ENCODE measurements at regions not wholly inside any gene's neighbourhood (a gene's known extent, or its start where the extent isn't known, plus 50 kb on each side); places are given as distances from the start of the nearest gene placed in this dataset.

DNA sequence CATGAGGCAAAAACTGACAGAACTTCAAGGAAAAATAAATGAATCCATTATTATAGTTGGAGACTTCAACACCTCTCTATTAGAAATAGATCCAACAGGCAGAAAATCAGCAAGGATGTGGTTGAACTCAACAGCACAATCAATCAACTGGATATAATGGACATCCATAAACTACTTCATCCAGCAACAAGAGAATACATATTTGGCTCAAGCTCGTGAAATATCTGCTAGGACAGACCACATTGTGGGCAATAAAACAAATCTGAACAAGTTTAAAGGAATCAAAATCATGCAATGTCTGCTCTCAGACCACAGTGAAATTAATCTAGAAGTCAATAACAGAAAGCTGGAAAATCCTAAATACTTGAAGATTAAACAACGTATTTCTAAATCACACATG is 362.6 kb downstream of the CD109 start:
- no peaks in the 10 kb centered on the region for H3K36me3 Mint-ChIP-seq
- H3K27me3 Mint-ChIP-seq: no peaks in the 10 kb centered on the region
- no peak overlapping the region for H3K27ac Mint-ChIP-seq
- no peaks in the 10 kb centered on the region for H3K4me1 Mint-ChIP-seq (ENCODE audit: unreplicated experiment)
- TF ChIP-seq, protein P1, sequence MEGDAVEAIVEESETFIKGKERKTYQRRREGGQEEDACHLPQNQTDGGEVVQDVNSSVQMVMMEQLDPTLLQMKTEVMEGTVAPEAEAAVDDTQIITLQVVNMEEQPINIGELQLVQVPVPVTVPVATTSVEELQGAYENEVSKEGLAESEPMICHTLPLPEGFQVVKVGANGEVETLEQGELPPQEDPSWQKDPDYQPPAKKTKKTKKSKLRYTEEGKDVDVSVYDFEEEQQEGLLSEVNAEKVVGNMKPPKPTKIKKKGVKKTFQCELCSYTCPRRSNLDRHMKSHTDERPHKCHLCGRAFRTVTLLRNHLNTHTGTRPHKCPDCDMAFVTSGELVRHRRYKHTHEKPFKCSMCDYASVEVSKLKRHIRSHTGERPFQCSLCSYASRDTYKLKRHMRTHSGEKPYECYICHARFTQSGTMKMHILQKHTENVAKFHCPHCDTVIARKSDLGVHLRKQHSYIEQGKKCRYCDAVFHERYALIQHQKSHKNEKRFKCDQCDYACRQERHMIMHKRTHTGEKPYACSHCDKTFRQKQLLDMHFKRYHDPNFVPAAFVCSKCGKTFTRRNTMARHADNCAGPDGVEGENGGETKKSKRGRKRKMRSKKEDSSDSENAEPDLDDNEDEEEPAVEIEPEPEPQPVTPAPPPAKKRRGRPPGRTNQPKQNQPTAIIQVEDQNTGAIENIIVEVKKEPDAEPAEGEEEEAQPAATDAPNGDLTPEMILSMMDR (conservative IDR thresholded peaks at IDR 0.05): no peak
- H3K4me3 Mint-ChIP-seq: no peak overlapping the region
- H3K9me3 Mint-ChIP-seq: no peaks in the 10 kb centered on the region
- DNase-seq (ENCODE audit: extremely low spot score, unreplicated experiment): no peak

DNA sequence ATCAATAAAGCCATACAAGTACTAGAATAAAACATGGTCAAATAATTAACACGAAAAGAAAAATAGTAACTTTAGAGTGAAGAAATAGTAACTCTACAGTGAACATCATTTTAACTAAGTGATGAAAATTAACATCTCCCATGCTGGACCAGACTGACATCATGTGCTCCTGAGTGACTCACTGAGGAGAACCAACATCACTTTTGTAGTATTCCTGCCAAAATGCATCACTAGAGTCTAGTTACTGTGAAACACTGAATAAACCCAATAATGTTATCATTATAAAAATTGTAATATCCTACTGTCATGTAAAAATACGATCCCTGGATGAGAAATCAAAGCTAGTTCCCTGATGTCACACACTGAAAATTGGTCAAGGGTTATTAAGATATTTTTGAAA is 361.3 kb downstream of the CD109 start:
- H3K27me3 Mint-ChIP-seq: no peaks in the 10 kb centered on the region
- H3K36me3 Mint-ChIP-seq: no peaks in the 10 kb centered on the region
- no peaks in the 10 kb centered on the region for H3K9me3 Mint-ChIP-seq
- TF ChIP-seq, protein P1 (conservative IDR thresholded peaks at IDR 0.05): no peak
- H3K4me3 Mint-ChIP-seq: no peak overlapping the region
- no peak for DNase-seq (ENCODE audit: extremely low spot score, unreplicated experiment)
- H3K4me1 Mint-ChIP-seq (ENCODE audit: unreplicated experiment): no peaks in the 10 kb centered on the region
- H3K27ac Mint-ChIP-seq: no peak overlapping the region

- H3K36me3 Mint-ChIP-seq: no peaks in the 10 kb centered on the region
- TF ChIP-seq, protein P1 (conservative IDR thresholded peaks at IDR 0.05): no peak
- no peaks in the 10 kb centered on the region for H3K27me3 Mint-ChIP-seq
- no peak for DNase-seq (ENCODE audit: extremely low spot score, unreplicated experiment)
- H3K4me3 Mint-ChIP-seq: no peak overlapping the region
- no peaks in the 10 kb centered on the region for H3K4me1 Mint-ChIP-seq (ENCODE audit: unreplicated experiment)
- no peak overlapping the region for H3K27ac Mint-ChIP-seq
- H3K9me3 Mint-ChIP-seq: no peaks in the 10 kb centered on the region
These were observed 358.2 kb downstream of the CD109 start for GRCh38 chr6:74054190-74054589.

DNA sequence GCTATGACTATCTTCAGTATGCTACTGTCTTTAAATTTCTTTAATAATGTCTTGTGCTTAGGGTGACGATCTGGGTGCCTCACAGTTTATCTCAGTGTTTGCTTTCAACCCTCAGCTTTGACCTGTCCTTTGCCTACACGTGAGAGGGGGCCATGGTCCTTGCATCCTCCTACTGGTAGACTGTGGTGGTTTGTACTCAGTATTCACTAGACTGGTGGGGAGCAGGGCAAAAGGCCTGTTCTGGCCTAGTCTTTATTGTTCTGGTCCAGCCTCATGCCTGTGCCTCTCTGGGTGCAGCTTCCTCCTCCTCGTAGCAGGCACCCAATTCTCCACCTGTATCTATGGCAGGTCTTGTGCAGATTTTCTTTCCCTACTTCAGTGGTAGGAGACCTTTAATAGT is 354.9 kb downstream of the CD109 start:
- Mint-ChIP-seq H3K4me3 (no peak overlapping the region), H3K36me3 (no peaks in the 10 kb centered on the region), H3K9me3 (no peaks in the 10 kb centered on the region), H3K27ac (no peak overlapping the region), H3K27me3 (no peaks in the 10 kb centered on the region), H3K4me1 (ENCODE audit: unreplicated experiment) (no peaks in the 10 kb centered on the region)
- no peak for DNase-seq (ENCODE audit: extremely low spot score, unreplicated experiment)
- TF ChIP-seq, protein P1 (conservative IDR thresholded peaks at IDR 0.05): no peak

DNA sequence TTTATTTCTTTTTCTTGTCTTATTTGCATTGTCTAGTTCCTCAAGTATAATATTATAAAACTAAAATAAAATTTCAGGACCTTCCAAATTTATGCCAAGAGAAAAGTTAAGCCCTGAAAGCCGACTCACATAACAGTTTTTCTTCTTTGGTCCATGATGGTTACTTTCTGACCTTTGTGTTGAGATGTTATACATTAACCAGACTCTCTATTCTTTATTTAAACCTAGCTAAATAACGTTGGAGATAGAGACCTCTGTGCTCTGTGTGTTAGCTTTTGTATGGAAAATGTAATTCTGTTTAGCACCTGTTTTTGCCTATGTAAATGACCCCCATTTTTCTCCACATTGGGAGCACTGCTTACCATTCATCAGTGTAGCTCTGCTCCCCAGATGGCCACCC is 352.4 kb downstream of the CD109 start:
- H3K27ac Mint-ChIP-seq: no peak overlapping the region
- no peaks in the 10 kb centered on the region for H3K27me3 Mint-ChIP-seq

More for the DNA sequence above, 352.4 kb downstream of the CD109 start:
- Mint-ChIP-seq H3K36me3 (no peaks in the 10 kb centered on the region), H3K9me3 (no peaks in the 10 kb centered on the region), H3K4me1 (ENCODE audit: unreplicated experiment) (no peaks in the 10 kb centered on the region), H3K4me3 (no peak overlapping the region)
- TF ChIP-seq, protein P1 (conservative IDR thresholded peaks at IDR 0.05): no peak
- DNase-seq (ENCODE audit: extremely low spot score, unreplicated experiment): no peak

All from type B pancreatic cell (in vitro differentiated cells).